GM23338 (cell line): ENCODE measurements at regions not wholly inside any gene's neighbourhood (a gene's known extent, or its start where the extent isn't known, plus 50 kb on each side); places are given as distances from the start of the nearest gene placed in this dataset.

Experiments
- ATAC-seq: fragments of 200-7000 bp; cut with Tn5 transposase; 3 replicates; pipeline ENCODE4 v1.9.1; 2020
- DNase-seq: peaks from one replicate; pipeline ENCODE4 v3.0.0-alpha.2; 2015; ENCODE audit warnings: low spot score
- H2AFZ ChIP-seq: fragments of 200-600 bp; sonication (generic); 2 replicates; pipeline ENCODE4 v1.8.0; 2016; ENCODE audit warnings: antibody characterized with exemption, mild to moderate bottlenecking, moderate library complexity
- H3F3A ChIP-seq: fragments of 200-600 bp; sonication (generic); replicated peaks from 2 replicates; pipeline ENCODE4 v1.8.0; 2017; ENCODE audit warnings: antibody characterized with exemption, mixed run types, low read depth
- H3K27ac ChIP-seq: fragments of 200-600 bp; sonication (generic); 2 replicates; pipeline ENCODE4 v1.6.1; 2016; ENCODE audit warnings: low read depth
- H3K27me3 ChIP-seq: fragments of 200-600 bp; sonication (generic); 2 replicates; pipeline ENCODE4 v1.8.0; 2016; ENCODE audit warnings: mild to moderate bottlenecking, mixed run types, moderate library complexity; ENCODE audit not compliant: insufficient read depth
- H3K36me3 ChIP-seq: fragments of 200-600 bp; sonication (generic); 2 replicates; pipeline ENCODE4 v1.8.0; 2016; ENCODE audit warnings: mild to moderate bottlenecking; ENCODE audit not compliant: insufficient read depth
- H3K4me1 ChIP-seq: fragments of 200-600 bp; sonication (generic); 2 replicates; pipeline ENCODE4 v1.8.0; 2016; ENCODE audit warnings: mild to moderate bottlenecking, moderate library complexity; ENCODE audit not compliant: insufficient read depth
- H3K4me2 ChIP-seq: fragments of 200-600 bp; sonication (generic); 2 replicates; pipeline ENCODE4 v1.7.1; 2017; ENCODE audit warnings: mixed run types
- H3K4me3 ChIP-seq: fragments of 200-600 bp; sonication (generic); 2 replicates; pipeline ENCODE4 v1.6.1; 2016; ENCODE audit warnings: mixed run types
- H3K79me2 ChIP-seq: fragments of 200-600 bp; sonication (generic); replicated peaks from 2 replicates; pipeline ENCODE4 v1.8.0; 2017; ENCODE audit warnings: mild to moderate bottlenecking; ENCODE audit not compliant: insufficient read depth
- H3K9me2 ChIP-seq: fragments of 200-600 bp; sonication (generic); 2 replicates; pipeline ENCODE4 v1.8.0; 2017; ENCODE audit not compliant: insufficient read depth
- H4K20me1 ChIP-seq: fragments of 200-600 bp; sonication (generic); replicated peaks from 2 replicates; pipeline ENCODE4 v1.8.0; 2017; ENCODE audit warnings: mild to moderate bottlenecking; ENCODE audit not compliant: insufficient read depth
- H3K27ac Mint-ChIP-seq: 2 replicates; pipeline ENCODE4 v1.8.0; 2020; ENCODE audit warnings: inconsistent platforms, mild to moderate bottlenecking, moderate library complexity, mixed read lengths
- H3K27me3 Mint-ChIP-seq: 3 replicates; pipeline ENCODE4 v1.8.0; 2022; ENCODE audit warnings: low read depth, mild to moderate bottlenecking, moderate library complexity, mixed read lengths, inconsistent platforms; ENCODE audit not compliant: insufficient read depth, poor library complexity
- H3K36me3 Mint-ChIP-seq: 3 replicates; pipeline ENCODE4 v1.8.0; 2021; ENCODE audit warnings: low read depth, mild to moderate bottlenecking, inconsistent platforms, moderate library complexity, mixed read lengths
- H3K4me1 Mint-ChIP-seq: 3 replicates; pipeline ENCODE4 v1.8.0; 2020; ENCODE audit warnings: mild to moderate bottlenecking, inconsistent platforms, mixed read lengths
- H3K4me3 Mint-ChIP-seq: 3 replicates; pipeline ENCODE4 v1.8.0; 2021; ENCODE audit warnings: moderate library complexity, mild to moderate bottlenecking, inconsistent platforms, mixed read lengths
- H3K9me3 Mint-ChIP-seq: 3 replicates; pipeline ENCODE4 v1.8.0; 2020; ENCODE audit warnings: moderate library complexity, mild to moderate bottlenecking, inconsistent platforms, mixed read lengths
- EZH2 ChIP-seq: fragments of 200-600 bp; sonication (generic); IDR thresholded peaks from one replicate; pipeline ENCODE4 v1.8.0; 2017; ENCODE audit warnings: antibody characterized with exemption, mild to moderate bottlenecking, low read depth; ENCODE audit not compliant: unreplicated experiment
- EZH2phosphoT487 ChIP-seq: fragments of 200-600 bp; sonication (generic); IDR thresholded peaks from one replicate; pipeline ENCODE4 v1.8.1; 2018; ENCODE audit warnings: antibody characterized with exemption; ENCODE audit not compliant: unreplicated experiment
- JUNB ChIP-seq: IDR thresholded peaks from one replicate; pipeline ENCODE4 v1.6.1; 2016; ENCODE audit warnings: antibody characterized with exemption; ENCODE audit not compliant: unreplicated experiment
- NANOG ChIP-seq: IDR thresholded peaks from 2 replicates; pipeline ENCODE4 v1.6.1; 2016; ENCODE audit warnings: antibody characterized with exemption, borderline replicate concordance
- POLR2AphosphoS5 ChIP-seq: IDR thresholded peaks from 2 replicates; pipeline ENCODE4 v1.6.1; 2016; ENCODE audit warnings: antibody characterized with exemption, low read depth
- STAT1 ChIP-seq: IDR thresholded peaks from one replicate; pipeline ENCODE4 v1.6.1; 2016; ENCODE audit warnings: antibody characterized with exemption; ENCODE audit not compliant: unreplicated experiment
- ZNF331 ChIP-seq: fragments of 250-450 bp; sonication (Bioruptor Pico); IDR thresholded peaks from 2 replicates; pipeline ENCODE4 v1.5.0; 2020; ENCODE audit warnings: low read depth, mild to moderate bottlenecking, moderate library complexity
- TF ChIP-seq, protein P1 (sequence below), 2 experiments: fragments of 200-600 bp in 1 of 2; sonication (generic) in 1 of 2; conservative IDR thresholded peaks; 2 replicates each; pipeline versions ENCODE4 v1.5.1 to v1.6.1; 2016 to 2017; ENCODE audit warnings: antibody characterized with exemption in 2 of 2, low read depth in 2 of 2, mild to moderate bottlenecking in 2 of 2, moderate library complexity in 1 of 2
- TF ChIP-seq, protein P2 (sequence below): IDR thresholded peaks from 2 replicates; pipeline ENCODE4 v1.6.1; 2016; ENCODE audit warnings: antibody characterized with exemption
- TF ChIP-seq, protein P3 (sequence below): fragments of 250-450 bp; sonication (Bioruptor Pico); IDR thresholded peaks from 2 replicates; pipeline ENCODE4 v1.5.0; 2020; ENCODE audit warnings: mild to moderate bottlenecking, moderate library complexity

DNA sequence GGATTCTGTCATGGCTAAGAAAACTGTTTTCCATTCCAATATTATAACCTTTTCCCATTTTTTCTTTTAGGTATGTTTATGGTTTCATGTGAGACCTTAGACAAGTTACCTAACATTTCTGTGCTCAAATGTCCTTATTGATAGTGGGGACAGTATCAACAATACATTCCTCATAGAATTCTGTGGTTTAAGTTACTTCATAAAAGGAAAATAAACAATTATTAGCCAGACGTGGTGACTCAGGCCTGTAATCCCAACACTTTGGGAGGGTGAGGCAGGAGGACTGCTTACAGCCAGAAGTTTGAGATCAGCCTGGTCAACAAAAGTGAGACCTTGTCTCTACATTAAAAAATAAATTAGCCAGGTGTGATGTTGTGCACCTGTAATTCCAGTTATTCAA lies 436.8 kb upstream of the CNTN4 start:
- Mint-ChIP-seq H3K4me3 (no peak overlapping the region), H3K4me1 (no peaks in the 10 kb centered on the region), H3K27ac (no peak overlapping the region), H3K9me3 (peaks cover 74% of the 10 kb centered on the region), H3K36me3 (peaks cover 16% of the 10 kb centered on the region; the same call in 2 of the 3 replicates), H3K27me3 (no peaks in the 10 kb centered on the region)
- Histone ChIP-seq H3K27ac (no peak overlapping the region), H3F3A (no peaks in the 10 kb centered on the region), H3K79me2 (no peaks in the 10 kb centered on the region), H2AFZ (no peak overlapping the region), H3K9me2 (no peaks in the 10 kb centered on the region), H4K20me1 (no peaks in the 10 kb centered on the region), H3K4me2 (no peak overlapping the region), H3K4me1 (no peaks in the 10 kb centered on the region), H3K27me3 (no peaks in the 10 kb centered on the region), H3K4me3 (no peak overlapping the region), H3K36me3 (no peaks in the 10 kb centered on the region)
- TF ChIP-seq, protein P1, sequence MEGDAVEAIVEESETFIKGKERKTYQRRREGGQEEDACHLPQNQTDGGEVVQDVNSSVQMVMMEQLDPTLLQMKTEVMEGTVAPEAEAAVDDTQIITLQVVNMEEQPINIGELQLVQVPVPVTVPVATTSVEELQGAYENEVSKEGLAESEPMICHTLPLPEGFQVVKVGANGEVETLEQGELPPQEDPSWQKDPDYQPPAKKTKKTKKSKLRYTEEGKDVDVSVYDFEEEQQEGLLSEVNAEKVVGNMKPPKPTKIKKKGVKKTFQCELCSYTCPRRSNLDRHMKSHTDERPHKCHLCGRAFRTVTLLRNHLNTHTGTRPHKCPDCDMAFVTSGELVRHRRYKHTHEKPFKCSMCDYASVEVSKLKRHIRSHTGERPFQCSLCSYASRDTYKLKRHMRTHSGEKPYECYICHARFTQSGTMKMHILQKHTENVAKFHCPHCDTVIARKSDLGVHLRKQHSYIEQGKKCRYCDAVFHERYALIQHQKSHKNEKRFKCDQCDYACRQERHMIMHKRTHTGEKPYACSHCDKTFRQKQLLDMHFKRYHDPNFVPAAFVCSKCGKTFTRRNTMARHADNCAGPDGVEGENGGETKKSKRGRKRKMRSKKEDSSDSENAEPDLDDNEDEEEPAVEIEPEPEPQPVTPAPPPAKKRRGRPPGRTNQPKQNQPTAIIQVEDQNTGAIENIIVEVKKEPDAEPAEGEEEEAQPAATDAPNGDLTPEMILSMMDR (conservative IDR thresholded peaks at IDR 0.05; ENCODE audit: low read depth in 2 of 2), result no peak
- TF ChIP-seq ZNF331 (CRISPR knock-in tag), result no peak
- TF ChIP-seq JUNB, result no peak
- TF ChIP-seq, protein P2, sequence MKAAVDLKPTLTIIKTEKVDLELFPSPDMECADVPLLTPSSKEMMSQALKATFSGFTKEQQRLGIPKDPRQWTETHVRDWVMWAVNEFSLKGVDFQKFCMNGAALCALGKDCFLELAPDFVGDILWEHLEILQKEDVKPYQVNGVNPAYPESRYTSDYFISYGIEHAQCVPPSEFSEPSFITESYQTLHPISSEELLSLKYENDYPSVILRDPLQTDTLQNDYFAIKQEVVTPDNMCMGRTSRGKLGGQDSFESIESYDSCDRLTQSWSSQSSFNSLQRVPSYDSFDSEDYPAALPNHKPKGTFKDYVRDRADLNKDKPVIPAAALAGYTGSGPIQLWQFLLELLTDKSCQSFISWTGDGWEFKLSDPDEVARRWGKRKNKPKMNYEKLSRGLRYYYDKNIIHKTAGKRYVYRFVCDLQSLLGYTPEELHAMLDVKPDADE, result no peak
- TF ChIP-seq, protein P3, sequence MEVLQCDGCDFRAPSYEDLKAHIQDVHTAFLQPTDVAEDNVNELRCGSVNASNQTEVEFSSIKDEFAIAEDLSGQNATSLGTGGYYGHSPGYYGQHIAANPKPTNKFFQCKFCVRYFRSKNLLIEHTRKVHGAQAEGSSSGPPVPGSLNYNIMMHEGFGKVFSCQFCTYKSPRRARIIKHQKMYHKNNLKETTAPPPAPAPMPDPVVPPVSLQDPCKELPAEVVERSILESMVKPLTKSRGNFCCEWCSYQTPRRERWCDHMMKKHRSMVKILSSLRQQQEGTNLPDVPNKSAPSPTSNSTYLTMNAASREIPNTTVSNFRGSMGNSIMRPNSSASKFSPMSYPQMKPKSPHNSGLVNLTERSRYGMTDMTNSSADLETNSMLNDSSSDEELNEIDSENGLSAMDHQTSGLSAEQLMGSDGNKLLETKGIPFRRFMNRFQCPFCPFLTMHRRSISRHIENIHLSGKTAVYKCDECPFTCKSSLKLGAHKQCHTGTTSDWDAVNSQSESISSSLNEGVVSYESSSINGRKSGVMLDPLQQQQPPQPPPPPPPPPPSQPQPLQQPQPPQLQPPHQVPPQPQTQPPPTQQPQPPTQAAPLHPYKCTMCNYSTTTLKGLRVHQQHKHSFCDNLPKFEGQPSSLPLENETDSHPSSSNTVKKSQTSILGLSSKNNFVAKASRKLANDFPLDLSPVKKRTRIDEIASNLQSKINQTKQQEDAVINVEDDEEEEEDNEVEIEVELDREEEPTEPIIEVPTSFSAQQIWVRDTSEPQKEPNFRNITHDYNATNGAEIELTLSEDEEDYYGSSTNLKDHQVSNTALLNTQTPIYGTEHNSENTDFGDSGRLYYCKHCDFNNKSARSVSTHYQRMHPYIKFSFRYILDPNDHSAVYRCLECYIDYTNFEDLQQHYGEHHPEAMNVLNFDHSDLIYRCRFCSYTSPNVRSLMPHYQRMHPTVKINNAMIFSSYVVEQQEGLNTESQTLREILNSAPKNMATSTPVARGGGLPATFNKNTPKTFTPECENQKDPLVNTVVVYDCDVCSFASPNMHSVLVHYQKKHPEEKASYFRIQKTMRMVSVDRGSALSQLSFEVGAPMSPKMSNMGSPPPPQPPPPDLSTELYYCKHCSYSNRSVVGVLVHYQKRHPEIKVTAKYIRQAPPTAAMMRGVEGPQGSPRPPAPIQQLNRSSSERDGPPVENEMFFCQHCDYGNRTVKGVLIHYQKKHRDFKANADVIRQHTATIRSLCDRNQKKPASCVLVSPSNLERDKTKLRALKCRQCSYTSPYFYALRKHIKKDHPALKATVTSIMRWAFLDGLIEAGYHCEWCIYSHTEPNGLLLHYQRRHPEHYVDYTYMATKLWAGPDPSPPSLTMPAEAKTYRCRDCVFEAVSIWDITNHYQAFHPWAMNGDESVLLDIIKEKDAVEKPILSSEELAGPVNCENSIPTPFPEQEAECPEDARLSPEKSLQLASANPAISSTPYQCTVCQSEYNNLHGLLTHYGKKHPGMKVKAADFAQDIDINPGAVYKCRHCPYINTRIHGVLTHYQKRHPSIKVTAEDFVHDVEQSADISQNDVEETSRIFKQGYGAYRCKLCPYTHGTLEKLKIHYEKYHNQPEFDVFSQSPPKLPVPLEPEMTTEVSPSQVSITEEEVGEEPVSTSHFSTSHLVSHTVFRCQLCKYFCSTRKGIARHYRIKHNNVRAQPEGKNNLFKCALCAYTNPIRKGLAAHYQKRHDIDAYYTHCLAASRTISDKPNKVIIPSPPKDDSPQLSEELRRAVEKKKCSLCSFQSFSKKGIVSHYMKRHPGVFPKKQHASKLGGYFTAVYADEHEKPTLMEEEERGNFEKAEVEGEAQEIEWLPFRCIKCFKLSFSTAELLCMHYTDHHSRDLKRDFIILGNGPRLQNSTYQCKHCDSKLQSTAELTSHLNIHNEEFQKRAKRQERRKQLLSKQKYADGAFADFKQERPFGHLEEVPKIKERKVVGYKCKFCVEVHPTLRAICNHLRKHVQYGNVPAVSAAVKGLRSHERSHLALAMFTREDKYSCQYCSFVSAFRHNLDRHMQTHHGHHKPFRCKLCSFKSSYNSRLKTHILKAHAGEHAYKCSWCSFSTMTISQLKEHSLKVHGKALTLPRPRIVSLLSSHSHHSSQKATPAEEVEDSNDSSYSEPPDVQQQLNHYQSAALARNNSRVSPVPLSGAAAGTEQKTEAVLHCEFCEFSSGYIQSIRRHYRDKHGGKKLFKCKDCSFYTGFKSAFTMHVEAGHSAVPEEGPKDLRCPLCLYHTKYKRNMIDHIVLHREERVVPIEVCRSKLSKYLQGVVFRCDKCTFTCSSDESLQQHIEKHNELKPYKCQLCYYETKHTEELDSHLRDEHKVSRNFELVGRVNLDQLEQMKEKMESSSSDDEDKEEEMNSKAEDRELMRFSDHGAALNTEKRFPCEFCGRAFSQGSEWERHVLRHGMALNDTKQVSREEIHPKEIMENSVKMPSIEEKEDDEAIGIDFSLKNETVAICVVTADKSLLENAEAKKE (CRISPR knock-in tag), result no peak
- no peak for TF ChIP-seq EZH2
- no peak for TF ChIP-seq STAT1
- no peak for TF ChIP-seq POLR2AphosphoS5
- TF ChIP-seq EZH2phosphoT487, result no peak
- TF ChIP-seq NANOG, result no peak
- ATAC-seq (no peak), DNase-seq (no peak)
